HepG2 (cell line): ENCODE measurements at regions not wholly inside any gene's neighbourhood (a gene's known extent, or its start where the extent isn't known, plus 50 kb on each side); places are given as distances from the start of the nearest gene placed in this dataset.

Experiments used
- BORCS8-MEF2B ChIP-seq: sonication (generic); formaldehyde crosslinking; IDR thresholded peaks from 2 replicates; pipeline ENCODE4 v1.8.0; 2022; ENCODE audit warnings: mild to moderate bottlenecking, missing genetic modification reagents
- HNF4A ChIP-seq: sonication (generic); formaldehyde crosslinking; IDR thresholded peaks from 2 replicates; pipeline ENCODE4 v1.4.0; 2020; ENCODE audit warnings: missing genetic modification reagents
- HNRNPH1 ChIP-seq: fragments of 200-400 bp; formaldehyde crosslinking; optimal IDR thresholded peaks from 2 replicates; pipeline ENCODE3; 2017; ENCODE audit warnings: mild to moderate bottlenecking, low read depth, low read length
- KDM5B ChIP-seq: sonication (generic); formaldehyde crosslinking; IDR thresholded peaks from 2 replicates; pipeline ENCODE4 v1.4.0; 2020; ENCODE audit warnings: missing genetic modification reagents, mild to moderate bottlenecking, borderline replicate concordance
- RARA ChIP-seq: IDR thresholded peaks from 2 replicates; pipeline ENCODE4 v1.6.1; 2016; ENCODE audit warnings: missing genetic modification reagents, missing compliant biosample characterization
- RXRA ChIP-seq: sonication (generic); formaldehyde crosslinking; IDR thresholded peaks from 2 replicates; pipeline ENCODE4 v1.5.1; 2020; ENCODE audit warnings: missing genetic modification reagents
- ZBTB7A ChIP-seq: sonication (generic); formaldehyde crosslinking; IDR thresholded peaks from 2 replicates; pipeline ENCODE4 v1.8.0; 2022; ENCODE audit warnings: mild to moderate bottlenecking, missing genetic modification reagents
- ZFAT ChIP-seq: sonication (generic); formaldehyde crosslinking; conservative IDR thresholded peaks from 2 replicates; pipeline ENCODE4 v1.8.1; 2023; ENCODE audit warnings: missing genetic modification reagents, inconsistent platforms
- ZNF276 ChIP-seq: sonication (generic); formaldehyde crosslinking; IDR thresholded peaks from 2 replicates; pipeline ENCODE4 v1.4.0; 2020; ENCODE audit warnings: mild to moderate bottlenecking, low read depth, missing genetic modification reagents
- ZNF629 ChIP-seq: sonication (generic); formaldehyde crosslinking; conservative IDR thresholded peaks from 2 replicates; pipeline ENCODE4 v1.5.0; 2020; ENCODE audit warnings: missing genetic modification reagents
- ZNF687 ChIP-seq: sonication (generic); formaldehyde crosslinking; IDR thresholded peaks from 2 replicates; pipeline ENCODE4 v1.5.1; 2020; ENCODE audit warnings: mild to moderate bottlenecking, missing genetic modification reagents, moderate library complexity

DNA sequence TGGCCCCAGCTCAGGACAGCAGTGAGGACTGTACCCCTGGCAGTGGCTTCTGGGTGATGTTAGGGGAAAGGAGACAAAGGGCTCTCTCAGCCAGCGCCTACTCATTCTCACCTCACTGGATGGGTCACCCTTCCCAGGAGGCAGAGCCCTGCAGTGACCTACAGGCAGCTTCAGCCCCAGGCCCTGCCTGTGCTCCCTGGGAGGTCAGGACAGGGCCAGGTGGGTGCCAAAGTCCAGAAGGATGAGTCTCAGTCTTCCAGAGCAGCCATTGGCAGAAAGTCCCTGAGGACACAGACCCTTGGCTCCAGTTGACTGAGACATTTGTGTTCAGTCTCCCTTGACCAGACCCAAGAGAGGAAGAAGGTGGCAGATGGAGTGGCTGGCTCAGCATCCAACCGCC is 75.1 kb downstream of the TEX51 start (continued):
- TF ChIP-seq RARA (CRISPR knock-in tag) (peak; percentile 32; the same call in 1 of the 2 replicates), BORCS8-MEF2B (CRISPR knock-in tag) (0 out of 2 replicates have a peak, but pooled peaks have one; percentile 40), HNF4A (CRISPR knock-in tag) (peak; percentile 61), RXRA (peak; percentile 62; the same call in 1 of the 2 replicates), ZNF629 (CRISPR knock-in tag) (0 out of 2 replicates have a peak, but pooled peaks have one; percentile 18), ZNF276 (no peak), ZNF687 (CRISPR knock-in tag) (peak; percentile 68), KDM5B (peak; percentile 35; the same call in 1 of the 2 replicates), ZFAT (CRISPR knock-in tag) (no peak), HNRNPH1 (no peak), ZBTB7A (CRISPR knock-in tag) (peak; percentile 53)
- TF ChIP-seq, all 625 proteins: peak for 11
